Neural cell (in vitro differentiated cells): ENCODE measurements at regions not wholly inside any gene's neighbourhood (a gene's known extent, or its start where the extent isn't known, plus 50 kb on each side); places are given as distances from the start of the nearest gene placed in this dataset.

Experiments used
- H2AFZ ChIP-seq: fragments of 200-600, 300-800 bp; sonication (generic), shearing (Covaris generic); 2 replicates; pipeline ENCODE4 v1.6.0; 2014; ENCODE audit warnings: low read depth, mild to moderate bottlenecking, antibody characterized with exemption, low read length, moderate library complexity
- H3F3A ChIP-seq: fragments of 200-600 bp; shearing (Covaris generic); 2 replicates; pipeline ENCODE4 v1.6.1; 2016; ENCODE audit warnings: mild to moderate bottlenecking, moderate library complexity, mixed read lengths, antibody characterized with exemption, low read length; ENCODE audit not compliant: insufficient read depth, poor library complexity, severe bottlenecking
- H3K27ac ChIP-seq: fragments of 200-600, 300-800 bp; sonication (generic), shearing (Covaris generic); 2 replicates; pipeline ENCODE4 v1.5.1; 2014; ENCODE audit warnings: mild to moderate bottlenecking, low read length, moderate library complexity
- H3K27me3 ChIP-seq: fragments of 300-800, 200-600 bp; sonication (generic), shearing (Covaris generic); 2 replicates; pipeline ENCODE4 v1.6.0; 2014; ENCODE audit warnings: mild to moderate bottlenecking, low read depth, low read length, moderate library complexity; ENCODE audit not compliant: insufficient read depth
- H3K36me3 ChIP-seq: fragments of 300-800, 200-600 bp; sonication (generic), shearing (Covaris generic); 2 replicates; pipeline ENCODE4 v1.5.1; 2014; ENCODE audit warnings: mild to moderate bottlenecking, antibody characterized with exemption, low read length, moderate library complexity; ENCODE audit not compliant: insufficient read depth
- H3K4me2 ChIP-seq: fragments of 300-800, 200-600 bp; sonication (generic), shearing (Covaris generic); 2 replicates; pipeline ENCODE4 v1.6.0; 2014; ENCODE audit warnings: mild to moderate bottlenecking, low read length
- H3K4me3 ChIP-seq: fragments of 300-800, 200-600 bp; sonication (generic), shearing (Covaris generic); 2 replicates; pipeline ENCODE4 v1.5.1; 2014; ENCODE audit warnings: mild to moderate bottlenecking, low read length, moderate library complexity
- H3K79me2 ChIP-seq: fragments of 200-600 bp; shearing (Covaris generic); replicated peaks from 2 replicates; pipeline ENCODE4 v1.6.0; 2014; ENCODE audit warnings: mild to moderate bottlenecking, low read length, moderate library complexity; ENCODE audit not compliant: insufficient read depth
- H3K9ac ChIP-seq: fragments of 300-800, 200-600 bp; sonication (generic), shearing (Covaris generic); 2 replicates; pipeline ENCODE4 v1.6.1; 2016; ENCODE audit warnings: mild to moderate bottlenecking, low read length, mixed read lengths
- H3K9me2 ChIP-seq: fragments of 200-600 bp; shearing (Covaris generic); 2 replicates; pipeline ENCODE4 v1.6.1; 2016; ENCODE audit warnings: mild to moderate bottlenecking, low read length, mixed read lengths; ENCODE audit not compliant: insufficient read depth
- H3K9me3 ChIP-seq: fragments of 200-600, 300-800 bp; sonication (generic), shearing (Covaris generic); 2 replicates; pipeline ENCODE4 v1.6.1; 2016; ENCODE audit warnings: mild to moderate bottlenecking, mixed run types, low read length, moderate library complexity, mixed read lengths
- H4K20me1 ChIP-seq: fragments of 200-600 bp; shearing (Covaris generic); 2 replicates; pipeline ENCODE4 v1.6.1; 2016; ENCODE audit warnings: mild to moderate bottlenecking, mixed run types; ENCODE audit not compliant: insufficient read depth
- EP300 ChIP-seq: fragments of 450-650 bp; conservative IDR thresholded peaks from 2 replicates; pipeline ENCODE4 v1.6.1; 2014; ENCODE audit warnings: antibody characterized with exemption, mild to moderate bottlenecking, moderate library complexity; ENCODE audit not compliant: poor library complexity, severe bottlenecking
- EZH2 ChIP-seq: fragments of 200-600, 300-800 bp; shearing (Covaris generic), sonication (generic); IDR thresholded peaks from 2 replicates; pipeline ENCODE4 v1.6.1; 2014; ENCODE audit warnings: antibody characterized with exemption, low read length, borderline replicate concordance, mild to moderate bottlenecking; ENCODE audit not compliant: insufficient read depth, poor library complexity, severe bottlenecking
- MXI1 ChIP-seq: fragments of 450-650 bp; conservative IDR thresholded peaks from 2 replicates; pipeline ENCODE4 v1.6.1; 2014; ENCODE audit warnings: antibody characterized with exemption, mild to moderate bottlenecking; ENCODE audit not compliant: poor library complexity, severe bottlenecking
- POLR2AphosphoS5 ChIP-seq: IDR thresholded peaks from 2 replicates; pipeline ENCODE4 v1.6.1; 2012
- RAD21 ChIP-seq: fragments of 450-650 bp; conservative IDR thresholded peaks from 2 replicates; pipeline ENCODE4 v1.6.1; 2014; ENCODE audit warnings: antibody characterized with exemption, mild to moderate bottlenecking, moderate library complexity
- SMC3 ChIP-seq: fragments of 450-650 bp; conservative IDR thresholded peaks from 2 replicates; pipeline ENCODE4 v1.6.1; 2014; ENCODE audit warnings: antibody characterized with exemption, mild to moderate bottlenecking, moderate library complexity; ENCODE audit not compliant: poor library complexity
- TAF1 ChIP-seq: IDR thresholded peaks from 2 replicates; pipeline ENCODE4 v1.6.1; 2012; ENCODE audit warnings: low read depth
- TF ChIP-seq, protein P1 (sequence below): fragments of 450-650 bp; IDR thresholded peaks from 2 replicates; pipeline ENCODE4 v1.5.1; 2014; ENCODE audit warnings: antibody characterized with exemption, mild to moderate bottlenecking, moderate library complexity; ENCODE audit not compliant: poor library complexity, severe bottlenecking
- TF ChIP-seq, protein P2 (sequence below): IDR thresholded peaks from 2 replicates; pipeline ENCODE4 v1.6.1; 2012; ENCODE audit warnings: borderline replicate concordance

- Histone ChIP-seq H3K4me3 (no peak overlapping the region), H3K27ac (no peak overlapping the region), H3F3A (no peaks in the 10 kb centered on the region), H3K9me2 (no peaks in the 10 kb centered on the region), H2AFZ (no peak overlapping the region), H3K9me3 (no peaks in the 10 kb centered on the region), H3K36me3 (no peaks in the 10 kb centered on the region), H3K9ac (no peak overlapping the region), H4K20me1 (no peaks in the 10 kb centered on the region), H3K27me3 (no peaks in the 10 kb centered on the region), H3K79me2 (no peaks in the 10 kb centered on the region), H3K4me2 (no peak overlapping the region)
- TF ChIP-seq, protein P1, sequence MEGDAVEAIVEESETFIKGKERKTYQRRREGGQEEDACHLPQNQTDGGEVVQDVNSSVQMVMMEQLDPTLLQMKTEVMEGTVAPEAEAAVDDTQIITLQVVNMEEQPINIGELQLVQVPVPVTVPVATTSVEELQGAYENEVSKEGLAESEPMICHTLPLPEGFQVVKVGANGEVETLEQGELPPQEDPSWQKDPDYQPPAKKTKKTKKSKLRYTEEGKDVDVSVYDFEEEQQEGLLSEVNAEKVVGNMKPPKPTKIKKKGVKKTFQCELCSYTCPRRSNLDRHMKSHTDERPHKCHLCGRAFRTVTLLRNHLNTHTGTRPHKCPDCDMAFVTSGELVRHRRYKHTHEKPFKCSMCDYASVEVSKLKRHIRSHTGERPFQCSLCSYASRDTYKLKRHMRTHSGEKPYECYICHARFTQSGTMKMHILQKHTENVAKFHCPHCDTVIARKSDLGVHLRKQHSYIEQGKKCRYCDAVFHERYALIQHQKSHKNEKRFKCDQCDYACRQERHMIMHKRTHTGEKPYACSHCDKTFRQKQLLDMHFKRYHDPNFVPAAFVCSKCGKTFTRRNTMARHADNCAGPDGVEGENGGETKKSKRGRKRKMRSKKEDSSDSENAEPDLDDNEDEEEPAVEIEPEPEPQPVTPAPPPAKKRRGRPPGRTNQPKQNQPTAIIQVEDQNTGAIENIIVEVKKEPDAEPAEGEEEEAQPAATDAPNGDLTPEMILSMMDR, result no peak
- TF ChIP-seq, protein P2, sequence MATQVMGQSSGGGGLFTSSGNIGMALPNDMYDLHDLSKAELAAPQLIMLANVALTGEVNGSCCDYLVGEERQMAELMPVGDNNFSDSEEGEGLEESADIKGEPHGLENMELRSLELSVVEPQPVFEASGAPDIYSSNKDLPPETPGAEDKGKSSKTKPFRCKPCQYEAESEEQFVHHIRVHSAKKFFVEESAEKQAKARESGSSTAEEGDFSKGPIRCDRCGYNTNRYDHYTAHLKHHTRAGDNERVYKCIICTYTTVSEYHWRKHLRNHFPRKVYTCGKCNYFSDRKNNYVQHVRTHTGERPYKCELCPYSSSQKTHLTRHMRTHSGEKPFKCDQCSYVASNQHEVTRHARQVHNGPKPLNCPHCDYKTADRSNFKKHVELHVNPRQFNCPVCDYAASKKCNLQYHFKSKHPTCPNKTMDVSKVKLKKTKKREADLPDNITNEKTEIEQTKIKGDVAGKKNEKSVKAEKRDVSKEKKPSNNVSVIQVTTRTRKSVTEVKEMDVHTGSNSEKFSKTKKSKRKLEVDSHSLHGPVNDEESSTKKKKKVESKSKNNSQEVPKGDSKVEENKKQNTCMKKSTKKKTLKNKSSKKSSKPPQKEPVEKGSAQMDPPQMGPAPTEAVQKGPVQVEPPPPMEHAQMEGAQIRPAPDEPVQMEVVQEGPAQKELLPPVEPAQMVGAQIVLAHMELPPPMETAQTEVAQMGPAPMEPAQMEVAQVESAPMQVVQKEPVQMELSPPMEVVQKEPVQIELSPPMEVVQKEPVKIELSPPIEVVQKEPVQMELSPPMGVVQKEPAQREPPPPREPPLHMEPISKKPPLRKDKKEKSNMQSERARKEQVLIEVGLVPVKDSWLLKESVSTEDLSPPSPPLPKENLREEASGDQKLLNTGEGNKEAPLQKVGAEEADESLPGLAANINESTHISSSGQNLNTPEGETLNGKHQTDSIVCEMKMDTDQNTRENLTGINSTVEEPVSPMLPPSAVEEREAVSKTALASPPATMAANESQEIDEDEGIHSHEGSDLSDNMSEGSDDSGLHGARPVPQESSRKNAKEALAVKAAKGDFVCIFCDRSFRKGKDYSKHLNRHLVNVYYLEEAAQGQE, result no peak
- TF ChIP-seq SMC3, result no peak
Observed at GRCh38 chr4:175882891-175883290, 70.8 kb upstream of the GPM6A start.

GRCh38 chr4:175884048-175884447 lies 72.0 kb upstream of the GPM6A start:
- H3K9me2 ChIP-seq, result no peaks in the 10 kb centered on the region
- H4K20me1 ChIP-seq, result no peaks in the 10 kb centered on the region
- H3K36me3 ChIP-seq, result no peaks in the 10 kb centered on the region
- H2AFZ ChIP-seq, result no peak overlapping the region
- no peak for TF ChIP-seq SMC3
- TF ChIP-seq POLR2AphosphoS5, result no peak
- TF ChIP-seq EZH2, result no peak
- TF ChIP-seq TAF1, result no peak
- TF ChIP-seq MXI1, result no peak
- TF ChIP-seq, protein P1, result no peak
- no peak for TF ChIP-seq RAD21
- TF ChIP-seq, protein P2, result no peak
- no peak for TF ChIP-seq EP300
- no peaks in the 10 kb centered on the region for H3K27me3 ChIP-seq
- H3K27ac ChIP-seq, result no peak overlapping the region
- H3K79me2 ChIP-seq, result no peaks in the 10 kb centered on the region
- no peaks in the 10 kb centered on the region for H3F3A ChIP-seq
- H3K4me2 ChIP-seq, result no peak overlapping the region
- no peaks in the 10 kb centered on the region for H3K9me3 ChIP-seq
- no peak overlapping the region for H3K4me3 ChIP-seq
- H3K9ac ChIP-seq, result no peak overlapping the region
